Neuronal stem cell (in vitro differentiated cells): ENCODE measurements at regions not wholly inside any gene's neighbourhood (a gene's known extent, or its start where the extent isn't known, plus 50 kb on each side); places are given as distances from the start of the nearest gene placed in this dataset.

Source experiments
- DNase-seq: peaks from one replicate; pipeline ENCODE4 v3.0.0-alpha.2; 2013; ENCODE audit warnings: low spot score
- H2AFZ ChIP-seq: one replicate; pipeline ENCODE4 v1.6.1; 2013; ENCODE audit warnings: mild to moderate bottlenecking, low read length, inconsistent platforms
- H2AK5ac ChIP-seq: 2 replicates; pipeline ENCODE4 v1.6.1; 2013; ENCODE audit warnings: low read depth, mild to moderate bottlenecking, inconsistent platforms, low read length, moderate library complexity, mixed read lengths
- H2BK120ac ChIP-seq: 2 replicates; pipeline ENCODE4 v1.6.1; 2013; ENCODE audit warnings: low read depth, mild to moderate bottlenecking, inconsistent platforms, low read length, moderate library complexity, mixed read lengths
- H2BK12ac ChIP-seq: one replicate; pipeline ENCODE4 v1.6.1; 2013; ENCODE audit warnings: low read length, inconsistent platforms
- H2BK15ac ChIP-seq: 2 replicates; pipeline ENCODE4 v1.6.1; 2013; ENCODE audit warnings: mild to moderate bottlenecking, low read length, inconsistent platforms, mixed read lengths
- H2BK5ac ChIP-seq: one replicate; pipeline ENCODE4 v1.6.1; 2013; ENCODE audit warnings: inconsistent platforms, mild to moderate bottlenecking, low read length, moderate library complexity
- H3K14ac ChIP-seq: one replicate; pipeline ENCODE4 v1.6.1; 2013; ENCODE audit warnings: low read length, inconsistent platforms
- H3K18ac ChIP-seq: 2 replicates; pipeline ENCODE4 v1.6.1; 2013; ENCODE audit warnings: low read length, inconsistent platforms
- H3K23ac ChIP-seq: 2 replicates; pipeline ENCODE4 v1.6.1; 2013; ENCODE audit warnings: low read depth, mild to moderate bottlenecking, mixed read lengths, low read length, inconsistent platforms; ENCODE audit not compliant: poor library complexity
- H3K27ac ChIP-seq: replicated peaks from 3 replicates; pipeline ENCODE4 v1.5.1; 2013; ENCODE audit warnings: low read length, inconsistent platforms
- H3K27me3 ChIP-seq, 3 experiments: 2 replicates each; pipeline ENCODE4 v1.6.1; 2013; ENCODE audit warnings: low read length in 3 of 3, mild to moderate bottlenecking in 2 of 3, inconsistent platforms in 1 of 3, low read depth in 1 of 3, mixed read lengths in 1 of 3, moderate library complexity in 1 of 3; ENCODE audit not compliant: control insufficient read depth in 3 of 3, insufficient read depth in 3 of 3
- H3K36me3 ChIP-seq, 2 donors: replicated peaks in 1 of 2; 2 replicates each; pipeline ENCODE4 v1.6.1; 2013; ENCODE audit warnings: low read length in 2 of 2; ENCODE audit not compliant: control insufficient read depth in 2 of 2, insufficient read depth in 2 of 2
- H3K4ac ChIP-seq: 2 replicates; pipeline ENCODE4 v1.6.1; 2013; ENCODE audit warnings: inconsistent platforms, mild to moderate bottlenecking, low read length, moderate library complexity
- H3K4me1 ChIP-seq, 2 donors: 1 replicate in 1 of 2; 2 replicates in 1 of 2; pipeline ENCODE4 v1.6.1; 2013; ENCODE audit warnings: low read length in 2 of 2, low read depth in 1 of 2; ENCODE audit not compliant: control insufficient read depth in 2 of 2, insufficient read depth in 1 of 2
- H3K4me2 ChIP-seq: one replicate; pipeline ENCODE4 v1.6.1; 2013; ENCODE audit warnings: mild to moderate bottlenecking, low read length, inconsistent platforms; ENCODE audit not compliant: insufficient read depth, poor library complexity, severe bottlenecking
- H3K4me3 ChIP-seq, 2 donors: 2 replicates each; pipeline ENCODE4 v1.5.1; 2013; ENCODE audit warnings: low read length in 2 of 2, mild to moderate bottlenecking in 2 of 2, inconsistent platforms in 1 of 2, moderate library complexity in 1 of 2
- H3K79me1 ChIP-seq: one replicate; pipeline ENCODE4 v1.6.1; 2013; ENCODE audit warnings: low read depth, mild to moderate bottlenecking, inconsistent platforms, low read length, moderate library complexity
- H3K9ac ChIP-seq: one replicate; pipeline ENCODE4 v1.6.1; 2013; ENCODE audit warnings: mild to moderate bottlenecking, low read depth, low read length, inconsistent platforms; ENCODE audit not compliant: poor library complexity
- H3K9me3 ChIP-seq, 2 donors: replicated peaks in 1 of 2; 2 replicates each; pipeline versions ENCODE3 to v1.6.1; 2013; ENCODE audit warnings: low read length in 2 of 2, mild to moderate bottlenecking in 2 of 2, inconsistent platforms in 1 of 2, low read depth in 1 of 2, mixed read lengths in 1 of 2, moderate library complexity in 1 of 2; ENCODE audit not compliant: control insufficient read depth in 2 of 2, insufficient read depth in 1 of 2
- H4K8ac ChIP-seq: one replicate; pipeline ENCODE4 v1.6.1; 2013; ENCODE audit warnings: low read depth, mild to moderate bottlenecking, inconsistent platforms, low read length, moderate library complexity
- H4K91ac ChIP-seq: one replicate; pipeline ENCODE4 v1.6.1; 2013; ENCODE audit warnings: low read length, low read depth, mild to moderate bottlenecking, inconsistent platforms; ENCODE audit not compliant: poor library complexity
- WGBS, 2 donors: extraction: QIAGEN DNeasy Blood & Tissue Kit; methylation state at CpG; one replicate each; pipeline ENCODE4 v1.1.7; 2013; ENCODE audit warnings: missing lambda C conversion rate in 2 of 2, mixed read lengths in 1 of 2; ENCODE audit not compliant: insufficient read length in 2 of 2, insufficient replicate concordance in 1 of 2; ENCODE audit errors: extremely low coverage in 2 of 2; 5-methylcytosine and 5-hydroxymethylcytosine counted together

GRCh38 chrX:20633451-20633850 lies 366.7 kb upstream of the RPS6KA3 start:
- no peak overlapping the region for H4K8ac ChIP-seq
- H3K4me2 ChIP-seq: no peak overlapping the region
- no peak overlapping the region for H2BK15ac ChIP-seq
- H3K14ac ChIP-seq: no peak overlapping the region
- H3K9ac ChIP-seq: no peak overlapping the region
- no peak overlapping the region for H2BK5ac ChIP-seq
- no peaks in the 10 kb centered on the region for H3K36me3 ChIP-seq
- no peak overlapping the region for H2BK120ac ChIP-seq
- H3K79me1 ChIP-seq: no peaks in the 10 kb centered on the region
- no peak overlapping the region for H3K4ac ChIP-seq
- no peak overlapping the region for H4K91ac ChIP-seq
- H3K4me3 ChIP-seq: no peak overlapping the region
- H3K23ac ChIP-seq: no peak overlapping the region
- no peak overlapping the region for H2AFZ ChIP-seq
- no peak for DNase-seq
- no peak overlapping the region for H2BK12ac ChIP-seq
- H2AK5ac ChIP-seq: no peak overlapping the region
- no peaks in the 10 kb centered on the region for H3K4me1 ChIP-seq
- H3K9me3 ChIP-seq: no peaks in the 10 kb centered on the region
- no peaks in the 10 kb centered on the region for H3K27me3 ChIP-seq
- H3K18ac ChIP-seq: no peak overlapping the region
- WGBS, 2 donors: no CpG with 5 or more reads among the region's 3 CpGs
- no peak overlapping the region for H3K27ac ChIP-seq

GRCh38 chrX:20623448-20623847 lies 356.7 kb upstream of the RPS6KA3 start:
- no peak for DNase-seq
- H3K4me2 ChIP-seq: no peak overlapping the region
- no peak overlapping the region for H2BK15ac ChIP-seq
- no CpG with 5 or more reads among the region's 2 CpGs for WGBS, 2 donors
- H4K91ac ChIP-seq: no peak overlapping the region
- H2AFZ ChIP-seq: no peak overlapping the region
- H3K23ac ChIP-seq: no peak overlapping the region
- H3K4ac ChIP-seq: no peak overlapping the region
- H3K79me1 ChIP-seq: no peaks in the 10 kb centered on the region
- no peak overlapping the region for H3K4me3 ChIP-seq
- no peak overlapping the region for H2AK5ac ChIP-seq
- no peak overlapping the region for H4K8ac ChIP-seq
- no peak overlapping the region for H3K14ac ChIP-seq
- no peak overlapping the region for H3K9ac ChIP-seq
- H3K18ac ChIP-seq: no peak overlapping the region
- no peak overlapping the region for H2BK120ac ChIP-seq
- H3K36me3 ChIP-seq: no peaks in the 10 kb centered on the region
- no peak overlapping the region for H3K27ac ChIP-seq
- H3K27me3 ChIP-seq: no peaks in the 10 kb centered on the region
- H2BK5ac ChIP-seq: no peak overlapping the region
- H3K9me3 ChIP-seq: no peaks in the 10 kb centered on the region
- no peak overlapping the region for H2BK12ac ChIP-seq
- no peaks in the 10 kb centered on the region for H3K4me1 ChIP-seq

- Histone ChIP-seq H3K9ac (no peak overlapping the region), H2AK5ac (no peak overlapping the region), H3K27me3 (no peaks in the 10 kb centered on the region), H3K9me3 (no peaks in the 10 kb centered on the region), H2BK15ac (no peak overlapping the region), H3K4me1 (no peaks in the 10 kb centered on the region), H2AFZ (no peak overlapping the region), H3K14ac (no peak overlapping the region), H2BK5ac (no peak overlapping the region), H3K4ac (no peak overlapping the region), H3K36me3 (no peaks in the 10 kb centered on the region), H3K4me3 (no peak overlapping the region), H3K18ac (no peak overlapping the region), H3K79me1 (no peaks in the 10 kb centered on the region), H4K8ac (no peak overlapping the region), H3K27ac (no peak overlapping the region), H4K91ac (no peak overlapping the region), H2BK12ac (no peak overlapping the region), H2BK120ac (no peak overlapping the region), H3K23ac (no peak overlapping the region), H3K4me2 (no peak overlapping the region)
- no peak for DNase-seq
- no CpG with 5 or more reads among the region's 2 CpGs for WGBS, 2 donors
Measured at GRCh38 chrX:20620306-20620705, 353.6 kb upstream of the RPS6KA3 start.

GRCh38 chrX:20609916-20610415 lies 343.3 kb upstream of the RPS6KA3 start:
- H2AFZ ChIP-seq: no peak overlapping the region
- H3K79me1 ChIP-seq: no peaks in the 10 kb centered on the region
- H3K14ac ChIP-seq: no peak overlapping the region
- no peaks in the 10 kb centered on the region for H3K36me3 ChIP-seq
- no peak overlapping the region for H2BK15ac ChIP-seq
- no peak overlapping the region for H4K91ac ChIP-seq
- no peak overlapping the region for H3K4me3 ChIP-seq
- no peak overlapping the region for H3K4me2 ChIP-seq
- H3K18ac ChIP-seq: no peak overlapping the region
- no peak overlapping the region for H2AK5ac ChIP-seq
- WGBS, 2 donors: no CpG with 5 or more reads among the region's 3 CpGs
- no peak overlapping the region for H3K23ac ChIP-seq
- no peak overlapping the region for H2BK12ac ChIP-seq
- no peak overlapping the region for H3K9ac ChIP-seq
- no peak overlapping the region for H3K4ac ChIP-seq
- no peaks in the 10 kb centered on the region for H3K9me3 ChIP-seq
- no peaks in the 10 kb centered on the region for H3K27me3 ChIP-seq
- no peak overlapping the region for H3K27ac ChIP-seq
- no peak overlapping the region for H2BK5ac ChIP-seq
- no peak overlapping the region for H2BK120ac ChIP-seq
- DNase-seq: no peak
- no peaks in the 10 kb centered on the region for H3K4me1 ChIP-seq
- no peak overlapping the region for H4K8ac ChIP-seq
